LoVo (cell line): ENCODE measurements at regions not wholly inside any gene's neighbourhood (a gene's known extent, or its start where the extent isn't known, plus 50 kb on each side); places are given as distances from the start of the nearest gene placed in this dataset.
A peak's percentile ranks its signal among the peaks of the same experiment; 100 is the strongest.

Experiments
- DNase-seq: peaks from one replicate; pipeline ENCODE4 v3.0.0-alpha.2; 2016; ENCODE audit warnings: low spot score

GRCh38 chr2:156697906-156698305 is 261.7 kb downstream of the GPD2 start:
- DNase-seq = no peak

- DNase-seq = no peak
Observed at GRCh38 chr2:156700681-156701080, 264.5 kb downstream of the GPD2 start.

- DNase-seq = no peak
Observed at GRCh38 chr2:156702541-156702940, 266.4 kb downstream of the GPD2 start.

- no peak for DNase-seq
Observed at GRCh38 chr2:156703642-156704041, 267.5 kb downstream of the GPD2 start.

GRCh38 chr2:156704132-156704531 is 268.0 kb downstream of the GPD2 start:
- no peak for DNase-seq

- DNase-seq = no peak
Observed at GRCh38 chr2:156704617-156705016, 268.4 kb downstream of the GPD2 start.

- DNase-seq = no peak
Observed at GRCh38 chr2:156706576-156706975, 270.4 kb downstream of the GPD2 start.

GRCh38 chr2:156708051-156708450 is 271.9 kb downstream of the GPD2 start:
- DNase-seq = peak; percentile 10

- no peak for DNase-seq
Observed at GRCh38 chr2:156709091-156709490, 272.9 kb downstream of the GPD2 start.

- DNase-seq = no peak
Observed at GRCh38 chr2:156719036-156719435, 282.9 kb downstream of the GPD2 start.

- DNase-seq = no peak
Observed at GRCh38 chr2:156727867-156728266, 291.7 kb downstream of the GPD2 start.

- no peak for DNase-seq
Observed at GRCh38 chr2:156728328-156728727, 292.1 kb downstream of the GPD2 start.

- DNase-seq = no peak
Observed at GRCh38 chr2:156731506-156731905, 295.3 kb downstream of the GPD2 start.

- DNase-seq = no peak
Observed at GRCh38 chr2:156736950-156737349, 300.8 kb downstream of the GPD2 start.

- DNase-seq = no peak
Observed at GRCh38 chr2:156739301-156739700, 303.1 kb downstream of the GPD2 start.

- DNase-seq = no peak
Observed at GRCh38 chr2:156745619-156746018, 309.4 kb downstream of the GPD2 start.

- no peak for DNase-seq
Observed at GRCh38 chr2:156748221-156748620, 312.0 kb downstream of the GPD2 start.

GRCh38 chr2:156752042-156752441 is 315.9 kb downstream of the GPD2 start:
- no peak for DNase-seq

- no peak for DNase-seq
Observed at GRCh38 chr2:156753766-156754165, 317.6 kb downstream of the GPD2 start.

GRCh38 chr2:156756516-156756915 is 320.3 kb downstream of the GPD2 start:
- DNase-seq = no peak

GRCh38 chr2:156763174-156763573 is 327.0 kb downstream of the GPD2 start:
- no peak for DNase-seq

- DNase-seq = no peak
Observed at GRCh38 chr2:156765043-156765442, 328.9 kb downstream of the GPD2 start.

- DNase-seq = no peak
Observed at GRCh38 chr2:156765450-156765849, 329.3 kb downstream of the GPD2 start.

- DNase-seq = no peak
Observed at GRCh38 chr2:156769802-156770201, 333.6 kb downstream of the GPD2 start.

- DNase-seq = no peak
Observed at GRCh38 chr2:156778916-156779315, 342.7 kb downstream of the GPD2 start.
